Endothelial cell of umbilical vein (primary cell): ENCODE measurements at regions not wholly inside any gene's neighbourhood (a gene's known extent, or its start where the extent isn't known, plus 50 kb on each side); places are given as distances from the start of the nearest gene placed in this dataset.

Source experiments
- BruUV-seq: library from RNA; stranded (reverse); fragments of 400-500 nt; replicated peaks from 2 replicates; lab custom pipeline; 2021; lab: Mats Ljungman, UMichigan
- CTCF ChIA-PET: fragments of 300-600, 350-600 bp; sonication (Branson Sonifier 250); formaldehyde crosslinking; loops from one replicate; lab custom pipeline; 2021; ENCODE audit warnings: antibody characterized with exemption, inconsistent platforms; lab: Charles Lee
- POLR2A ChIA-PET: fragments of 300-600, 350-600 bp; sonication (Branson Sonifier 250); formaldehyde crosslinking; loops from one replicate; lab custom pipeline; 2021; ENCODE audit warnings: antibody characterized with exemption, inconsistent platforms; lab: Charles Lee
- DNase-seq: peaks from one replicate; pipeline ENCODE4 v3.0.0-alpha.2; 2011; ENCODE audit warnings: low read depth, low spot score
- FAIRE-seq: peaks from 2 replicates; lab custom pipeline; 2011; peaks lifted over from hg19 to GRCh38; lab: Jason Lieb, UNC
- H2AFZ ChIP-seq: 2 replicates; pipeline ENCODE4 v1.6.0; 2012; ENCODE audit warnings: low read depth, low read length, control low read depth, inconsistent platforms
- H3K27ac ChIP-seq: 2 replicates; pipeline ENCODE4 v1.5.1; 2011; ENCODE audit warnings: low read depth, mild to moderate bottlenecking, control low read depth, low read length, moderate library complexity; ENCODE audit not compliant: insufficient read depth
- H3K27me3 ChIP-seq, 2 experiments: 2 replicates each; pipeline versions ENCODE4 v1.6.0 to v1.6.1; 2011; ENCODE audit warnings: low read length in 2 of 2, mixed read lengths in 1 of 2; ENCODE audit not compliant: control insufficient read depth in 2 of 2, insufficient read depth in 2 of 2
- H3K36me3 ChIP-seq, 2 experiments: 2 replicates in 1 of 2; 3 replicates in 1 of 2; pipeline ENCODE4 v1.5.1; 2011; ENCODE audit warnings: low read length in 2 of 2, mild to moderate bottlenecking in 1 of 2, moderate library complexity in 1 of 2; ENCODE audit not compliant: control insufficient read depth in 2 of 2, insufficient read depth in 2 of 2; ENCODE audit errors: extremely low read depth in 1 of 2
- H3K4me1 ChIP-seq: 3 replicates; pipeline ENCODE4 v1.5.1; 2011; ENCODE audit warnings: mild to moderate bottlenecking, low read length; ENCODE audit not compliant: control insufficient read depth, insufficient read depth; ENCODE audit errors: extremely low read depth
- H3K4me2 ChIP-seq: 2 replicates; pipeline ENCODE4 v1.6.1; 2011; ENCODE audit warnings: low read length, control low read depth, mixed read lengths; ENCODE audit not compliant: insufficient read depth
- H3K4me3 ChIP-seq, 3 experiments: fragments of 200-600 bp in 1 of 3; sonication (generic), shearing (Covaris generic) in 1 of 3; replicated peaks in 1 of 3; 2 replicates each; pipeline ENCODE4 v1.5.1; 2011 to 2016; ENCODE audit warnings: control low read depth in 3 of 3, low read length in 3 of 3, mild to moderate bottlenecking in 2 of 3, inconsistent platforms in 1 of 3, low read depth in 1 of 3, moderate library complexity in 1 of 3; ENCODE audit not compliant: insufficient read depth in 1 of 3
- H3K79me2 ChIP-seq: 2 replicates; pipeline ENCODE4 v1.6.0; 2012; ENCODE audit warnings: low read length, inconsistent platforms; ENCODE audit not compliant: control insufficient read depth, insufficient read depth
- H3K9ac ChIP-seq: replicated peaks from 2 replicates; pipeline ENCODE3; 2011; ENCODE audit warnings: low read length, control low read depth; ENCODE audit not compliant: insufficient read depth; ENCODE audit errors: extremely low read depth
- H3K9me1 ChIP-seq: replicated peaks from 3 replicates; pipeline ENCODE4 v1.6.0; 2011; ENCODE audit warnings: mild to moderate bottlenecking, low read length; ENCODE audit not compliant: control insufficient read depth, insufficient read depth; ENCODE audit errors: extremely low read depth
- H3K9me3 ChIP-seq: replicated peaks from 2 replicates; pipeline ENCODE4 v1.5.1; 2012; ENCODE audit warnings: low read length, inconsistent platforms; ENCODE audit not compliant: control insufficient read depth, insufficient read depth
- H4K20me1 ChIP-seq: replicated peaks from 2 replicates; pipeline ENCODE3; 2011; ENCODE audit warnings: mild to moderate bottlenecking, low read length; ENCODE audit not compliant: control insufficient read depth, insufficient read depth; ENCODE audit errors: extremely low read depth
- EZH2 ChIP-seq: IDR thresholded peaks from 2 replicates; pipeline ENCODE4 v1.6.1; 2012; ENCODE audit warnings: borderline replicate concordance, low read depth, mild to moderate bottlenecking, moderate library complexity, low read length, inconsistent platforms; ENCODE audit not compliant: severe bottlenecking
- FOS ChIP-seq: IDR thresholded peaks from 2 replicates; pipeline ENCODE4 v1.6.1; 2011; ENCODE audit warnings: mild to moderate bottlenecking, low read length, moderate library complexity, borderline replicate concordance; ENCODE audit not compliant: insufficient read depth
- GATA2 ChIP-seq: IDR thresholded peaks from 2 replicates; pipeline ENCODE4 v1.7.0; 2011; ENCODE audit warnings: low read depth, mild to moderate bottlenecking, moderate library complexity, mixed read lengths, low read length; ENCODE audit not compliant: insufficient read length, insufficient read depth
- JUN ChIP-seq: IDR thresholded peaks from 2 replicates; pipeline ENCODE4 v1.6.1; 2011; ENCODE audit warnings: borderline replicate concordance, low read depth; ENCODE audit not compliant: insufficient read length, insufficient read depth
- MYC ChIP-seq: IDR thresholded peaks from one replicate; pipeline ENCODE4 v1.6.1; 2011; ENCODE audit warnings: mild to moderate bottlenecking, low read depth, low read length
- POLR2A ChIP-seq: IDR thresholded peaks from 2 replicates; pipeline ENCODE4 v1.6.1; 2012; ENCODE audit warnings: low read depth, mild to moderate bottlenecking, control low read depth, low read length
- POLR2AphosphoS5 ChIP-seq: IDR thresholded peaks from 2 replicates; pipeline ENCODE4 v1.6.1; 2012; ENCODE audit warnings: low read depth, mild to moderate bottlenecking, control low read depth, low read length, moderate library complexity; ENCODE audit not compliant: insufficient read depth
- dilution Hi-C: fragments of 300-500 bp; cut with MboI; formaldehyde crosslinking; loops from one replicate; pipeline ENCODE4 v1.15.0; 2019; ENCODE audit warnings: low sequenced_read_pairs; ENCODE audit not compliant: extremely low pct_ligation_motif_present
- intact Hi-C: fragments of 100-400 bp; cut with micrococcal nuclease; formaldehyde crosslinking; loops from one replicate; pipeline ENCODE4 v1.10.0; 2022
- TF ChIP-seq, protein P1 (sequence below), 2 donors: IDR thresholded peaks; 1 replicate in 1 of 2; 2 replicates in 1 of 2; pipeline ENCODE4 v1.5.1; 2011; ENCODE audit warnings: low read length in 2 of 2, mild to moderate bottlenecking in 2 of 2, moderate library complexity in 2 of 2, control low read depth in 1 of 2, inconsistent platforms in 1 of 2, low read depth in 1 of 2; ENCODE audit not compliant: insufficient read depth in 1 of 2; ENCODE audit errors: extremely low read depth in 1 of 2
- TF ChIP-seq, protein P2 (sequence below): IDR thresholded peaks from 2 replicates; pipeline ENCODE4 v1.6.1; 2011; ENCODE audit not compliant: insufficient read depth, insufficient read length

DNA sequence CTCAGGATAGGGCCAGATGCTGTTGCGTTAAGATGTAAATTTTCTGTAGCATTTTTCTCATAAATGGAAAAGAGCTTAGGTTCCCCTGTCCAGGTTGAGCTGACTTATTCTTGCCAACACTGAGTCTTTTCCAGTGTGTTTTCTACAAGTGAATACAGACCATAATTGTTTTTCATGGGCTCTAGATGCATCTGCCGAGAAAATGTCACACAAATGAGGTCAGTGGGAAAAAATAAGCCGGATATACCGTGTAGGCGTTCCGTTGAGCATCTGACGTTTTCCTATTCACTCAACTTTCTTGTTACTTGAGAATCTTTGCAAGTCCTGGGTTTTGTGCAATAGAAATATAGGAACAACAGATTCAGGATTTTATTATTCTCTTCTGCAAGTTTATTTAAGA lies 582.9 kb upstream of the CDH4 start:
- POLR2A ChIA-PET: no interaction called here
- CTCF ChIA-PET: no interaction called here
- dilution Hi-C loops: no loop called here

DNA sequence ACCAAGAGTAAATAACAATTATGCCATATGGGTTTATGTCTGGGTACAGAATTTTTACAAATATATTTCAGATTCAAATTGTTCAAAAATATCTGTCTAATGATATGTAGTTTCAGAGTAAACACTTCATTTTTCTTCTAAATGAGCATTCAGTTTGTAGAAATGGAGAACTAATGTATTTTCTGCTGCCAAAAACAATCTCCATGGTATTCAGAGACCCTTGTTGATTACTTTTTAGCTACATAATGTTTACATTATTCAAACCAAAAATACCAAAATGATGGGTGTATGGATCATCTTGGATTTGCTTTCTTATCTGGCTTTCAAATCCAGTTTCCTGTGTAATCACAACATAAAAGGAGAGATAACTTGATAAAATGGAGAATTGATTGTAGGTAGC lies 576.0 kb upstream of the CDH4 start:
- H3K4me1 ChIP-seq: no peaks in the 10 kb centered on the region
- H3K4me2 ChIP-seq: no peak overlapping the region
- no TSS peak for BruUV-seq
- no peak for TF ChIP-seq GATA2
- no peak for TF ChIP-seq JUN
- TF ChIP-seq MYC: no peak
- TF ChIP-seq, protein P1, sequence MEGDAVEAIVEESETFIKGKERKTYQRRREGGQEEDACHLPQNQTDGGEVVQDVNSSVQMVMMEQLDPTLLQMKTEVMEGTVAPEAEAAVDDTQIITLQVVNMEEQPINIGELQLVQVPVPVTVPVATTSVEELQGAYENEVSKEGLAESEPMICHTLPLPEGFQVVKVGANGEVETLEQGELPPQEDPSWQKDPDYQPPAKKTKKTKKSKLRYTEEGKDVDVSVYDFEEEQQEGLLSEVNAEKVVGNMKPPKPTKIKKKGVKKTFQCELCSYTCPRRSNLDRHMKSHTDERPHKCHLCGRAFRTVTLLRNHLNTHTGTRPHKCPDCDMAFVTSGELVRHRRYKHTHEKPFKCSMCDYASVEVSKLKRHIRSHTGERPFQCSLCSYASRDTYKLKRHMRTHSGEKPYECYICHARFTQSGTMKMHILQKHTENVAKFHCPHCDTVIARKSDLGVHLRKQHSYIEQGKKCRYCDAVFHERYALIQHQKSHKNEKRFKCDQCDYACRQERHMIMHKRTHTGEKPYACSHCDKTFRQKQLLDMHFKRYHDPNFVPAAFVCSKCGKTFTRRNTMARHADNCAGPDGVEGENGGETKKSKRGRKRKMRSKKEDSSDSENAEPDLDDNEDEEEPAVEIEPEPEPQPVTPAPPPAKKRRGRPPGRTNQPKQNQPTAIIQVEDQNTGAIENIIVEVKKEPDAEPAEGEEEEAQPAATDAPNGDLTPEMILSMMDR (IDR thresholded peaks at IDR 0.05; ENCODE audit: extremely low read depth in 1 of 2, insufficient read depth in 1 of 2, low read depth in 1 of 2, low read length in 2 of 2): no peak
- TF ChIP-seq, protein P2, sequence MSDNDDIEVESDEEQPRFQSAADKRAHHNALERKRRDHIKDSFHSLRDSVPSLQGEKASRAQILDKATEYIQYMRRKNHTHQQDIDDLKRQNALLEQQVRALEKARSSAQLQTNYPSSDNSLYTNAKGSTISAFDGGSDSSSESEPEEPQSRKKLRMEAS: no peak
- TF ChIP-seq EZH2: no peak
- no peak for TF ChIP-seq POLR2A
- no peak for TF ChIP-seq POLR2AphosphoS5
- no peak for TF ChIP-seq FOS
- ChIA-PET POLR2A (interaction anchor here (0.6 kb wide), 1 partner anchor 29 kb away, joined by 4 read pairs; no protein-coding TSS in a partner anchor), CTCF (no interaction called here)
- dilution Hi-C loops: no loop called here
- FAIRE-seq (no peak), DNase-seq (no peak)
- no peaks in the 10 kb centered on the region for H3K9me1 ChIP-seq
- H3K9ac ChIP-seq: no peak overlapping the region
- no peaks in the 10 kb centered on the region for H3K79me2 ChIP-seq
- no peaks in the 10 kb centered on the region for H3K36me3 ChIP-seq
- H3K4me3 ChIP-seq: no peak overlapping the region
- no peaks in the 10 kb centered on the region for H3K27me3 ChIP-seq
- peaks cover 6% of the 10 kb centered on the region for H3K9me3 ChIP-seq
- no peak overlapping the region for H2AFZ ChIP-seq
- intact Hi-C loops: no loop called here
- H3K27ac ChIP-seq: no peak overlapping the region
- no peaks in the 10 kb centered on the region for H4K20me1 ChIP-seq

More for the DNA sequence above, 582.9 kb upstream of the CDH4 start:
- Histone ChIP-seq H3K27me3 (no peaks in the 10 kb centered on the region), H3K9me3 (peaks cover 6% of the 10 kb centered on the region), H2AFZ (no peak overlapping the region), H3K4me2 (no peak overlapping the region), H3K9ac (no peak overlapping the region), H4K20me1 (no peaks in the 10 kb centered on the region), H3K36me3 (no peaks in the 10 kb centered on the region), H3K9me1 (no peaks in the 10 kb centered on the region), H3K4me1 (no peaks in the 10 kb centered on the region), H3K79me2 (no peaks in the 10 kb centered on the region), H3K4me3 (no peak overlapping the region), H3K27ac (no peak overlapping the region)
- TF ChIP-seq, protein P1 (IDR thresholded peaks at IDR 0.05; ENCODE audit: extremely low read depth in 1 of 2, insufficient read depth in 1 of 2, low read depth in 1 of 2, low read length in 2 of 2): no peak
- TF ChIP-seq POLR2A (no peak), GATA2 (no peak), POLR2AphosphoS5 (no peak)
- DNase-seq (no peak), FAIRE-seq (no peak)
- no TSS peak for BruUV-seq
- intact Hi-C loops: no loop called here
